Renal pelvis (tissue), 1 donor: ENCODE measurements at regions not wholly inside any gene's neighbourhood (a gene's known extent, or its start where the extent isn't known, plus 50 kb on each side); places are given as distances from the start of the nearest gene placed in this dataset.
A peak's percentile ranks its signal among the peaks of the same experiment; 100 is the strongest.

Experiments used
- DNase-seq: peaks from one replicate; pipeline ENCODE4 v3.0.0-alpha.2; 2013

GRCh38 chr22:22075382-22076163 lies 93.0 kb upstream of the TOP3B start:
- no peak for DNase-seq

- no peak for DNase-seq
These were observed 92.2 kb upstream of the TOP3B start for GRCh38 chr22:22074634-22075381.

- DNase-seq = no peak
These were observed 91.4 kb upstream of the TOP3B start for GRCh38 chr22:22073769-22074561.

GRCh38 chr22:22072169-22072836 lies 89.7 kb upstream of the TOP3B start:
- DNase-seq = no peak

- DNase-seq = no peak
These were observed 88.9 kb upstream of the TOP3B start for GRCh38 chr22:22071455-22071854.

GRCh38 chr22:22070371-22070824 lies 87.8 kb upstream of the TOP3B start:
- DNase-seq = no peak

- DNase-seq = no peak
These were observed 87.1 kb upstream of the TOP3B start for GRCh38 chr22:22069450-22070370.

- no peak for DNase-seq
These were observed 86.1 kb upstream of the TOP3B start for GRCh38 chr22:22068657-22069056.

- no peak for DNase-seq
These were observed 85.4 kb upstream of the TOP3B start for GRCh38 chr22:22068025-22068424.

- DNase-seq = no peak
These were observed 84.6 kb upstream of the TOP3B start for GRCh38 chr22:22067192-22067591.

- DNase-seq = no peak
These were observed 82.0 kb upstream of the TOP3B start for GRCh38 chr22:22064580-22064979.

GRCh38 chr22:22062306-22062793 lies 79.8 kb upstream of the TOP3B start:
- no peak for DNase-seq

GRCh38 chr22:22061085-22062077 lies 78.8 kb upstream of the TOP3B start:
- DNase-seq = peak; percentile 30

- no peak for DNase-seq
These were observed 77.9 kb upstream of the TOP3B start for GRCh38 chr22:22060200-22061084.

GRCh38 chr22:22059291-22060002 lies 76.9 kb upstream of the TOP3B start:
- no peak for DNase-seq

- no peak for DNase-seq
These were observed 76.2 kb upstream of the TOP3B start for GRCh38 chr22:22058633-22059290.
